DOHH2 (cell line): ENCODE measurements at regions not wholly inside any gene's neighbourhood (a gene's known extent, or its start where the extent isn't known, plus 50 kb on each side); places are given as distances from the start of the nearest gene placed in this dataset.

Source experiments
- H3F3A ChIP-seq: fragments of 200-600 bp; sonication (generic), shearing (Covaris generic); 2 replicates; pipeline ENCODE4 v1.6.0; 2016; ENCODE audit warnings: antibody characterized with exemption, mild to moderate bottlenecking; ENCODE audit not compliant: control insufficient read depth, insufficient read depth
- H3K27ac ChIP-seq: fragments of 200-600 bp; sonication (generic); 2 replicates; pipeline ENCODE4 v1.5.1; 2014; ENCODE audit warnings: low read depth, mild to moderate bottlenecking, low read length, moderate library complexity
- H3K27me3 ChIP-seq: fragments of 200-600 bp; sonication (generic); 2 replicates; pipeline ENCODE4 v1.6.1; 2014; ENCODE audit warnings: mild to moderate bottlenecking, low read length, mixed read lengths; ENCODE audit not compliant: control insufficient read depth
- H3K36me3 ChIP-seq: fragments of 200-600 bp; sonication (generic); 2 replicates; pipeline ENCODE4 v1.6.1; 2014; ENCODE audit warnings: mild to moderate bottlenecking, low read length, moderate library complexity, mixed read lengths; ENCODE audit not compliant: control insufficient read depth
- H3K4me1 ChIP-seq: fragments of 200-600 bp; sonication (generic); 2 replicates; pipeline ENCODE4 v1.6.1; 2014; ENCODE audit warnings: mild to moderate bottlenecking, low read length, mixed read lengths; ENCODE audit not compliant: control insufficient read depth
- H3K4me2 ChIP-seq: fragments of 200-600 bp; sonication (generic); 2 replicates; pipeline ENCODE4 v1.6.0; 2014; ENCODE audit warnings: mild to moderate bottlenecking, low read length, moderate library complexity
- H3K4me3 ChIP-seq: fragments of 200-600 bp; sonication (generic); 2 replicates; pipeline ENCODE4 v1.5.1; 2014; ENCODE audit warnings: mild to moderate bottlenecking, low read length, mixed read lengths
- H3K79me2 ChIP-seq: fragments of 200-600 bp; sonication (generic); 2 replicates; pipeline ENCODE4 v1.6.1; 2014; ENCODE audit warnings: mild to moderate bottlenecking, low read length, mixed read lengths; ENCODE audit not compliant: control insufficient read depth
- H3K9me2 ChIP-seq: fragments of 200-600 bp; sonication (generic); replicated peaks from 2 replicates; pipeline ENCODE4 v1.6.1; 2014; ENCODE audit warnings: mild to moderate bottlenecking, low read length, mixed read lengths; ENCODE audit not compliant: control insufficient read depth
- H3K9me3 ChIP-seq: fragments of 200-600 bp; sonication (generic); 2 replicates; pipeline ENCODE4 v1.6.1; 2014; ENCODE audit warnings: antibody characterized with exemption, low read length, mixed read lengths; ENCODE audit not compliant: control insufficient read depth, insufficient read depth
- H4K20me1 ChIP-seq: fragments of 200-600 bp; sonication (generic); 2 replicates; pipeline ENCODE4 v1.6.0; 2014; ENCODE audit warnings: low read depth, mild to moderate bottlenecking, antibody characterized with exemption, low read length, moderate library complexity; ENCODE audit not compliant: control insufficient read depth, insufficient read depth
- EZH2phosphoT487 ChIP-seq: fragments of 200-600 bp; sonication (generic); IDR thresholded peaks from 2 replicates; pipeline ENCODE4 v1.6.1; 2017; ENCODE audit warnings: borderline replicate concordance, mild to moderate bottlenecking, antibody characterized with exemption, low read length, moderate library complexity, mixed read lengths
- TF ChIP-seq, protein P1 (sequence below): fragments of 200-600 bp; sonication (generic); IDR thresholded peaks from one replicate; pipeline ENCODE4 v1.5.1; 2014; ENCODE audit warnings: antibody characterized with exemption, mild to moderate bottlenecking, low read depth, low read length; ENCODE audit not compliant: poor library complexity, severe bottlenecking

DNA sequence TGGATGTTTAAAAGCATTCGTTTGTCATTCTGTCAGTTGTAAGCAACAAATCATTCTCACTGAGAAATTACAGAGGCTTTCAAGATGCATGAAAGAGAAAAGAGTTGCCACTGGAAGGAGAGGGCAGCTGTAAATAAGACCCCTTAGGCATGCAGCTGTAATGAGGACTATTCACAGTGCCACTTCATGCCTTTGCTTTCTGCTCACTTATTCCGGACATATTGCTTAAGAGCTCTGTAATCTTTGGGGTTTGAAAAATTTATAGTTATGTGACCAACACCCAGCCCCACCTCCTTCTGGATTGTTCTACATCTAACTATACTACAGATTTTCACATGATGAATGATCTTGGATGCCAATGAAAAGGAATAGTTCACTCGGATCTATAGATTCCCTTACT is 194.8 kb upstream of the DCN start:
- H3K9me2 ChIP-seq = no peaks in the 10 kb centered on the region
- peaks cover 9% of the 10 kb centered on the region; the same call in 1 of the 2 replicates for H3K4me1 ChIP-seq
- no peaks in the 10 kb centered on the region for H3K9me3 ChIP-seq
- peaks cover 12% of the 10 kb centered on the region; the same call in 1 of the 2 replicates for H3K27me3 ChIP-seq
- H3K4me2 ChIP-seq = no peak overlapping the region
- H3K36me3 ChIP-seq = no peaks in the 10 kb centered on the region
- no peaks in the 10 kb centered on the region for H3F3A ChIP-seq
- TF ChIP-seq, protein P1, sequence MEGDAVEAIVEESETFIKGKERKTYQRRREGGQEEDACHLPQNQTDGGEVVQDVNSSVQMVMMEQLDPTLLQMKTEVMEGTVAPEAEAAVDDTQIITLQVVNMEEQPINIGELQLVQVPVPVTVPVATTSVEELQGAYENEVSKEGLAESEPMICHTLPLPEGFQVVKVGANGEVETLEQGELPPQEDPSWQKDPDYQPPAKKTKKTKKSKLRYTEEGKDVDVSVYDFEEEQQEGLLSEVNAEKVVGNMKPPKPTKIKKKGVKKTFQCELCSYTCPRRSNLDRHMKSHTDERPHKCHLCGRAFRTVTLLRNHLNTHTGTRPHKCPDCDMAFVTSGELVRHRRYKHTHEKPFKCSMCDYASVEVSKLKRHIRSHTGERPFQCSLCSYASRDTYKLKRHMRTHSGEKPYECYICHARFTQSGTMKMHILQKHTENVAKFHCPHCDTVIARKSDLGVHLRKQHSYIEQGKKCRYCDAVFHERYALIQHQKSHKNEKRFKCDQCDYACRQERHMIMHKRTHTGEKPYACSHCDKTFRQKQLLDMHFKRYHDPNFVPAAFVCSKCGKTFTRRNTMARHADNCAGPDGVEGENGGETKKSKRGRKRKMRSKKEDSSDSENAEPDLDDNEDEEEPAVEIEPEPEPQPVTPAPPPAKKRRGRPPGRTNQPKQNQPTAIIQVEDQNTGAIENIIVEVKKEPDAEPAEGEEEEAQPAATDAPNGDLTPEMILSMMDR = no peak
- no peak overlapping the region for H3K27ac ChIP-seq
- no peak overlapping the region for H3K4me3 ChIP-seq
- H4K20me1 ChIP-seq = no peaks in the 10 kb centered on the region
- H3K79me2 ChIP-seq = no peaks in the 10 kb centered on the region

DNA sequence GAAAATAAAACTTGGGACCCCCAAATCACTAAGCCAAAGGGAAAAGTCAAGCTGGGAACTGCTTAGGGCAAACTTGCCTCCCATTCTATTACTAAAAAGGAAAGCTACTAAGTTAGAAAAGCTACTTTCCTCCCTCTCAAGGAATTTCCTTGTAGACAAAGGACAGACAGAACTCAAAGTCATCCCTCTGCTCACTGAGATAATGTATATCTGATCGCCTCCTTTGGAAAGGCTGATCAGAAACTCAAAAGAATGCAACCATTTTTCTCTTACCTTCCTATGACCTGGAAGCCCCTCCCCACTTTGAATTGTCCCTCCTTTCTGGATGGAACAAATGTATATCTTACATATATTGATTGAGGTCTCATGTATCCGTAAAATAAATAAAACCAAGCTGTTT is 190.5 kb upstream of the DCN start:
- H3K36me3 ChIP-seq = no peaks in the 10 kb centered on the region

GRCh38 chr12:91370086-91370868 is 187.7 kb upstream of the DCN start:
- Histone ChIP-seq H4K20me1 (no peaks in the 10 kb centered on the region), H3K4me3 (no peak overlapping the region), H3K36me3 (no peaks in the 10 kb centered on the region), H3K9me3 (no peaks in the 10 kb centered on the region), H3K27ac (no peak overlapping the region), H3K27me3 (peaks cover 5% of the 10 kb centered on the region; the same call in 1 of the 2 replicates), H3K79me2 (no peaks in the 10 kb centered on the region), H3K9me2 (no peaks in the 10 kb centered on the region), H3F3A (no peaks in the 10 kb centered on the region), H3K4me1 (no peaks in the 10 kb centered on the region), H3K4me2 (no peak overlapping the region)
- TF ChIP-seq, protein P1 = no peak
- TF ChIP-seq EZH2phosphoT487 = no peak

More for the DNA sequence above, 190.5 kb upstream of the DCN start:
- Histone ChIP-seq H3K4me3 (no peak overlapping the region), H3K9me2 (no peaks in the 10 kb centered on the region), H3K4me1 (no peaks in the 10 kb centered on the region), H3K9me3 (no peaks in the 10 kb centered on the region), H4K20me1 (no peaks in the 10 kb centered on the region), H3K79me2 (no peaks in the 10 kb centered on the region), H3K27me3 (peaks cover 5% of the 10 kb centered on the region; the same call in 1 of the 2 replicates), H3K4me2 (no peak overlapping the region), H3K27ac (no peak overlapping the region), H3F3A (no peaks in the 10 kb centered on the region)
- no peak for TF ChIP-seq EZH2phosphoT487
- TF ChIP-seq, protein P1 = no peak
